CD1c-positive myeloid dendritic cell (primary cell): ENCODE measurements at regions not wholly inside any gene's neighbourhood (a gene's known extent, or its start where the extent isn't known, plus 50 kb on each side); places are given as distances from the start of the nearest gene placed in this dataset.

ENCODE experiments used
- DNase-seq: peaks from one replicate; pipeline ENCODE4 v3.0.0-alpha.2; 2016; ENCODE audit errors: extremely low spot score

DNA sequence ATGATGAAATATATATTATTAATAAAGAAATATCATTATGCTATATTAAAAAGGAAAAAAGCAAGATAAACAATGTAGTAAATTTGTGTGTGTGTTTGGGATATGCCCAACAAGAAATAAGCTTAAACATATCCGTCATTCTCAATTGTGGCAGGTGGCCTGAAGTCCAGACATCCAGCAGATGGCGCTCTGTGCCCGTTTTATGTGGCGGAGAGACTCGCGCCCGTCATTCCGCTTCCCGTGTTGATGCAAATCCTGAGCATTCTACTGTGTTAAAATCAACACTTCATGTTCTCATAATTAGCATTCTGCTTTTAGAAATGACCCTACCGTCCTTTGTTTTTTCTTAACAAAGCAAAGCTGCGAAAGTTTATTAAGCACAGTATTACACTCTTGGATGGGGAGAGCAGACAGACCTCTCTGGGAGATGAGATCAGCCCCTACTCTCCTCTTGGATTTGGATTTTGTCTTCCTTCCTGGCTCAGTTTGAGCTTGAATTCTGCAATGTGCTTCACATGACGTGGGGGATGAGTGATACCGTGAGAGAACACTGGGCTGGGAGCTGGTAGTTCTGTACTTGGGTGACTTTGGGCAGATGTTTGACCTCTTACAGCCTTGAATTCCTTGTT, 125.8 kb downstream of the MCHR2 start:
- peak; percentile 72 for DNase-seq
